WTC11 (cell line): ENCODE measurements at regions not wholly inside any gene's neighbourhood (a gene's known extent, or its start where the extent isn't known, plus 50 kb on each side); places are given as distances from the start of the nearest gene placed in this dataset.
A peak's percentile ranks its signal among the peaks of the same experiment; 100 is the strongest.

Experiments
- ATAC-seq: fragments of 200-7000 bp; cut with Tn5 transposase; 2 replicates; pipeline ENCODE4 v1.10.0; 2021; ENCODE audit warnings: mild to moderate bottlenecking, moderate library complexity
- CTCF ChIA-PET: fragments of 300-600 bp; sonication (Branson Sonifier 250); formaldehyde crosslinking; loops from one replicate; lab custom pipeline; 2021; ENCODE audit warnings: antibody characterized with exemption; lab: Charles Lee
- POLR2A ChIA-PET: fragments of 350-600 bp; sonication (Branson Sonifier 250); formaldehyde crosslinking; loops from one replicate; lab custom pipeline; 2021; ENCODE audit warnings: antibody characterized with exemption; lab: Charles Lee
- DNase-seq: peaks from one replicate; pipeline ENCODE4 v3.0.0; 2021; ENCODE audit warnings: low spot score
- H3K27ac Mint-ChIP-seq: 2 replicates; pipeline ENCODE4 v1.8.0; 2021; ENCODE audit warnings: mixed read lengths
- H3K27me3 Mint-ChIP-seq: 2 replicates; pipeline ENCODE4 v1.8.0; 2021; ENCODE audit warnings: low read depth, mild to moderate bottlenecking, moderate library complexity, mixed read lengths
- H3K36me3 Mint-ChIP-seq: 2 replicates; pipeline ENCODE4 v1.8.0; 2021; ENCODE audit warnings: mixed read lengths
- H3K4me1 Mint-ChIP-seq: 2 replicates; pipeline ENCODE4 v1.8.0; 2022; ENCODE audit warnings: mixed read lengths
- H3K4me3 Mint-ChIP-seq: 2 replicates; pipeline ENCODE4 v1.8.0; 2021; ENCODE audit warnings: mild to moderate bottlenecking, moderate library complexity, mixed read lengths
- H3K9me3 Mint-ChIP-seq: 2 replicates; pipeline ENCODE4 v1.8.0; 2021; ENCODE audit warnings: mixed read lengths
- ATF1 ChIP-seq: sonication (generic); formaldehyde crosslinking; IDR thresholded peaks from 2 replicates; pipeline ENCODE4 v1.8.1; 2023; ENCODE audit warnings: mild to moderate bottlenecking, moderate library complexity, missing genetic modification reagents
- JUN ChIP-seq: sonication (generic); formaldehyde crosslinking; IDR thresholded peaks from 2 replicates; pipeline ENCODE4 v1.8.0; 2023; ENCODE audit warnings: mild to moderate bottlenecking, missing genetic modification reagents
- KAT7 ChIP-seq: sonication (generic); formaldehyde crosslinking; IDR thresholded peaks from 2 replicates; pipeline ENCODE4 v1.8.1; 2023; ENCODE audit warnings: missing genetic modification reagents, mild to moderate bottlenecking, borderline replicate concordance
- MYBL2 ChIP-seq: sonication (generic); formaldehyde crosslinking; IDR thresholded peaks from 2 replicates; pipeline ENCODE4 v1.8.1; 2023; ENCODE audit warnings: mild to moderate bottlenecking, moderate library complexity, missing genetic modification reagents
- OVOL2 ChIP-seq: fragments of 250-450 bp; sonication (Bioruptor Pico); IDR thresholded peaks from 2 replicates; pipeline ENCODE4 v1.9.0; 2021; ENCODE audit warnings: mild to moderate bottlenecking, borderline replicate concordance
- PRRX2 ChIP-seq: fragments of 250-450 bp; sonication (Bioruptor Pico); IDR thresholded peaks from 2 replicates; pipeline ENCODE4 v1.8.0; 2021; ENCODE audit warnings: mild to moderate bottlenecking
- RELA ChIP-seq: sonication (generic); formaldehyde crosslinking; IDR thresholded peaks from 2 replicates; pipeline ENCODE4 v1.8.1; 2022; ENCODE audit warnings: missing genetic modification reagents, mild to moderate bottlenecking, borderline replicate concordance
- SMAD4 ChIP-seq: sonication (generic); formaldehyde crosslinking; IDR thresholded peaks from 2 replicates; pipeline ENCODE4 v1.8.0; 2022; ENCODE audit warnings: mild to moderate bottlenecking, missing genetic modification reagents
- SOX15 ChIP-seq: fragments of 250-450 bp; sonication (Bioruptor Pico); IDR thresholded peaks from 2 replicates; pipeline ENCODE4 v1.9.0; 2021; ENCODE audit warnings: mild to moderate bottlenecking
- TEAD1 ChIP-seq: sonication (generic); formaldehyde crosslinking; IDR thresholded peaks from 2 replicates; pipeline ENCODE4 v1.8.0; 2022; ENCODE audit warnings: mild to moderate bottlenecking, missing genetic modification reagents
- ZNF138 ChIP-seq: sonication (generic); formaldehyde crosslinking; conservative IDR thresholded peaks from 2 replicates; pipeline ENCODE4 v1.8.1; 2022; ENCODE audit warnings: mild to moderate bottlenecking, moderate library complexity, missing genetic modification reagents
- ZNF232 ChIP-seq: sonication (generic); formaldehyde crosslinking; IDR thresholded peaks from 2 replicates; pipeline ENCODE4 v1.8.0; 2022; ENCODE audit warnings: mild to moderate bottlenecking, missing genetic modification reagents
- ZNF416 ChIP-seq: fragments of 250-450 bp; sonication (Bioruptor Pico); IDR thresholded peaks from 2 replicates; pipeline ENCODE4 v1.9.0; 2021; ENCODE audit warnings: mild to moderate bottlenecking, inconsistent platforms
- ZNF423 ChIP-seq: fragments of 250-450 bp; sonication (Bioruptor Pico); IDR thresholded peaks from 2 replicates; pipeline ENCODE4 v2.1.2; 2022; ENCODE audit warnings: mild to moderate bottlenecking, moderate library complexity
- TF ChIP-seq, protein P1 (sequence below): sonication (generic); formaldehyde crosslinking; IDR thresholded peaks from 2 replicates; pipeline ENCODE4 v1.8.0; 2022; ENCODE audit warnings: mild to moderate bottlenecking, missing genetic modification reagents
- TF ChIP-seq, protein P2 (sequence below): sonication (generic); formaldehyde crosslinking; IDR thresholded peaks from 2 replicates; pipeline ENCODE4 v1.8.1; 2023; ENCODE audit warnings: mild to moderate bottlenecking, missing genetic modification reagents
- TF ChIP-seq, protein P3 (sequence below): fragments of 250-450 bp; sonication (Bioruptor Pico); IDR thresholded peaks from 2 replicates; pipeline ENCODE4 v1.9.0; 2021; ENCODE audit warnings: mild to moderate bottlenecking
- TF ChIP-seq, protein P4 (sequence below): sonication (generic); formaldehyde crosslinking; IDR thresholded peaks from 2 replicates; pipeline ENCODE4 v1.8.0; 2023; ENCODE audit warnings: missing genetic modification reagents, mild to moderate bottlenecking, borderline replicate concordance
- TF ChIP-seq, protein P5 (sequence below): sonication (generic); formaldehyde crosslinking; IDR thresholded peaks from 2 replicates; pipeline ENCODE4 v1.8.1; 2022; ENCODE audit warnings: mild to moderate bottlenecking, missing genetic modification reagents, moderate library complexity, borderline replicate concordance
- TF ChIP-seq, protein P6 (sequence below): fragments of 250-450 bp; sonication (Bioruptor Pico); IDR thresholded peaks from 2 replicates; pipeline ENCODE4 v1.8.0; 2021; ENCODE audit warnings: mild to moderate bottlenecking

DNA sequence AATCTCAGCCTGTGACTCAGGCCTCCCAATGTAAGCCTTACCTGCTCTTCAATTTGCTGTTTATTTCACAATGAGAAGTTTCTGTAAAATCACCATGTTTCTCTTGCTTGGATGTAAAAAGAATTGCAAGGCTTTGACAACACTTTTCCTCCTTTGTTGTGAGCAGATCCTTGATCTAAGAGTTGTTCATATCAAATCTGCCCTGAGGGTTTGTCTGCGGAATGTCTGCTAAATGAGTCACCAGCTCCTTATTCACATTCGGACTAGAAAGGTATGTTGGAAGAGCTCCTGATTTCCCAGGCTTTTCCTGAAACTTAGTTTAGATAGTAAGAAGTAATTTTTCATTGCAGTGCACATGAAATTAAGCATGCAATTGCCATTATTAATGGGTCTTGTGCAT, 268.2 kb upstream of the TCF4 start (continued):
- TF ChIP-seq, protein P1, sequence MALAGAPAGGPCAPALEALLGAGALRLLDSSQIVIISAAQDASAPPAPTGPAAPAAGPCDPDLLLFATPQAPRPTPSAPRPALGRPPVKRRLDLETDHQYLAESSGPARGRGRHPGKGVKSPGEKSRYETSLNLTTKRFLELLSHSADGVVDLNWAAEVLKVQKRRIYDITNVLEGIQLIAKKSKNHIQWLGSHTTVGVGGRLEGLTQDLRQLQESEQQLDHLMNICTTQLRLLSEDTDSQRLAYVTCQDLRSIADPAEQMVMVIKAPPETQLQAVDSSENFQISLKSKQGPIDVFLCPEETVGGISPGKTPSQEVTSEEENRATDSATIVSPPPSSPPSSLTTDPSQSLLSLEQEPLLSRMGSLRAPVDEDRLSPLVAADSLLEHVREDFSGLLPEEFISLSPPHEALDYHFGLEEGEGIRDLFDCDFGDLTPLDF (CRISPR knock-in tag) = no peak
- TF ChIP-seq, protein P2, sequence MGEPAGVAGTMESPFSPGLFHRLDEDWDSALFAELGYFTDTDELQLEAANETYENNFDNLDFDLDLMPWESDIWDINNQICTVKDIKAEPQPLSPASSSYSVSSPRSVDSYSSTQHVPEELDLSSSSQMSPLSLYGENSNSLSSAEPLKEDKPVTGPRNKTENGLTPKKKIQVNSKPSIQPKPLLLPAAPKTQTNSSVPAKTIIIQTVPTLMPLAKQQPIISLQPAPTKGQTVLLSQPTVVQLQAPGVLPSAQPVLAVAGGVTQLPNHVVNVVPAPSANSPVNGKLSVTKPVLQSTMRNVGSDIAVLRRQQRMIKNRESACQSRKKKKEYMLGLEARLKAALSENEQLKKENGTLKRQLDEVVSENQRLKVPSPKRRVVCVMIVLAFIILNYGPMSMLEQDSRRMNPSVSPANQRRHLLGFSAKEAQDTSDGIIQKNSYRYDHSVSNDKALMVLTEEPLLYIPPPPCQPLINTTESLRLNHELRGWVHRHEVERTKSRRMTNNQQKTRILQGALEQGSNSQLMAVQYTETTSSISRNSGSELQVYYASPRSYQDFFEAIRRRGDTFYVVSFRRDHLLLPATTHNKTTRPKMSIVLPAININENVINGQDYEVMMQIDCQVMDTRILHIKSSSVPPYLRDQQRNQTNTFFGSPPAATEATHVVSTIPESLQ (CRISPR knock-in tag) = no peak

DNA sequence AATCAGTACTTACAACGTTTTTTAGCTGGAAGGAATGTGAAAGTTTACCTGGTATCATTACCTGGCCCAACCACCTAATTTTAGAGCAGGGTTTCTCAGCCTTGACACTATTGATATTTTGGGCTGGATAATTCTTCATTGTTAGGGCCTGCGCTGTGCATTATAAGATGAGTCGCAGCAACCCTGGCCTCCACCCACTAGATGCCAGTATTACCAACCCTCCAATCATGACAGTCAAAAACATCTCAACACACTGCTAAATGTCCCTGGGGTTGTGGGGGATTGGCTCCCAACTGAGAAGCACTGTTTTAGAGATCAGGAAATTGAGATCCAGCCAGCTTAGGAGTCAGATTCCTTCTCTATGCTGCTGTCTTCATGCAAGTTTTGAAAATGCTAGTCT, 265.3 kb upstream of the TCF4 start:
- no peaks in the 10 kb centered on the region for H3K27me3 Mint-ChIP-seq
- no peak overlapping the region for H3K4me3 Mint-ChIP-seq
- H3K4me1 Mint-ChIP-seq = peaks cover 36% of the 10 kb centered on the region
- DNase-seq (no peak), ATAC-seq (peak; percentile 68)
- ChIA-PET POLR2A (no interaction called here), CTCF (no interaction called here)
- peaks cover 13% of the 10 kb centered on the region for H3K9me3 Mint-ChIP-seq
- H3K36me3 Mint-ChIP-seq = 0 out of 2 replicates have a peak, but pooled peaks cover 4% of the 10 kb centered on the region
- H3K27ac Mint-ChIP-seq = no peak overlapping the region
- TF ChIP-seq, protein P3, sequence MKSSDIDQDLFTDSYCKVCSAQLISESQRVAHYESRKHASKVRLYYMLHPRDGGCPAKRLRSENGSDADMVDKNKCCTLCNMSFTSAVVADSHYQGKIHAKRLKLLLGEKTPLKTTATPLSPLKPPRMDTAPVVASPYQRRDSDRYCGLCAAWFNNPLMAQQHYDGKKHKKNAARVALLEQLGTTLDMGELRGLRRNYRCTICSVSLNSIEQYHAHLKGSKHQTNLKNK (CRISPR knock-in tag) = no peak
- TF ChIP-seq ZNF232 (no peak), RELA (CRISPR knock-in tag) (no peak), ZNF423 (CRISPR knock-in tag) (no peak), ATF1 (CRISPR knock-in tag) (no peak), MYBL2 (CRISPR knock-in tag) (no peak), SMAD4 (no peak), OVOL2 (no peak), KAT7 (no peak)

DNA sequence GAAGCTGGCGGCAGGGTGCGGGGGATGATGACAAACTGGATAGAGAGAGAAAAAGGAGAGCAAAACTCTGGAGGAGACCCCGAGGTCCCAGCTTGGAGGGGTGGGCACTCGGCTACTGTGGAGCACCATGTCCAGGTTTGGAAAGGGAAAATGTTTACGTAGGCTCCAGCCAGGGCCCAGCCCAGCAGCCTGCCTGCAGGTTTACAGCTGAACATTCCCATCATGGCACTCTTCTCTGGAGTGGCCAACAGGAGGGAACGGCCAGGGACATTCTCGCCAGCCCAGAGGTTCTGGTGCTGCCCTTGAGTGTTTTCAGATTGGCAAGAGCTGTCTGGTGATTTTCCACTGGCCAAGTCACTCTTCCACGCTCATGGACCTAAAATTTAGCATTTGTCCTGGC, 262.9 kb upstream of the TCF4 start:
- peaks cover 13% of the 10 kb centered on the region for H3K4me1 Mint-ChIP-seq
- no peak for TF ChIP-seq ZNF416 (CRISPR knock-in tag)
- no peak for TF ChIP-seq TEAD1 (CRISPR knock-in tag)
- TF ChIP-seq, protein P4, sequence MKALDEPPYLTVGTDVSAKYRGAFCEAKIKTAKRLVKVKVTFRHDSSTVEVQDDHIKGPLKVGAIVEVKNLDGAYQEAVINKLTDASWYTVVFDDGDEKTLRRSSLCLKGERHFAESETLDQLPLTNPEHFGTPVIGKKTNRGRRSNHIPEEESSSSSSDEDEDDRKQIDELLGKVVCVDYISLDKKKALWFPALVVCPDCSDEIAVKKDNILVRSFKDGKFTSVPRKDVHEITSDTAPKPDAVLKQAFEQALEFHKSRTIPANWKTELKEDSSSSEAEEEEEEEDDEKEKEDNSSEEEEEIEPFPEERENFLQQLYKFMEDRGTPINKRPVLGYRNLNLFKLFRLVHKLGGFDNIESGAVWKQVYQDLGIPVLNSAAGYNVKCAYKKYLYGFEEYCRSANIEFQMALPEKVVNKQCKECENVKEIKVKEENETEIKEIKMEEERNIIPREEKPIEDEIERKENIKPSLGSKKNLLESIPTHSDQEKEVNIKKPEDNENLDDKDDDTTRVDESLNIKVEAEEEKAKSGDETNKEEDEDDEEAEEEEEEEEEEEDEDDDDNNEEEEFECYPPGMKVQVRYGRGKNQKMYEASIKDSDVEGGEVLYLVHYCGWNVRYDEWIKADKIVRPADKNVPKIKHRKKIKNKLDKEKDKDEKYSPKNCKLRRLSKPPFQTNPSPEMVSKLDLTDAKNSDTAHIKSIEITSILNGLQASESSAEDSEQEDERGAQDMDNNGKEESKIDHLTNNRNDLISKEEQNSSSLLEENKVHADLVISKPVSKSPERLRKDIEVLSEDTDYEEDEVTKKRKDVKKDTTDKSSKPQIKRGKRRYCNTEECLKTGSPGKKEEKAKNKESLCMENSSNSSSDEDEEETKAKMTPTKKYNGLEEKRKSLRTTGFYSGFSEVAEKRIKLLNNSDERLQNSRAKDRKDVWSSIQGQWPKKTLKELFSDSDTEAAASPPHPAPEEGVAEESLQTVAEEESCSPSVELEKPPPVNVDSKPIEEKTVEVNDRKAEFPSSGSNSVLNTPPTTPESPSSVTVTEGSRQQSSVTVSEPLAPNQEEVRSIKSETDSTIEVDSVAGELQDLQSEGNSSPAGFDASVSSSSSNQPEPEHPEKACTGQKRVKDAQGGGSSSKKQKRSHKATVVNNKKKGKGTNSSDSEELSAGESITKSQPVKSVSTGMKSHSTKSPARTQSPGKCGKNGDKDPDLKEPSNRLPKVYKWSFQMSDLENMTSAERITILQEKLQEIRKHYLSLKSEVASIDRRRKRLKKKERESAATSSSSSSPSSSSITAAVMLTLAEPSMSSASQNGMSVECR (CRISPR knock-in tag) = no peak
- TF ChIP-seq ZNF138 = no peak
- no peak for TF ChIP-seq SOX15
- no peak for TF ChIP-seq ZNF232
- no peak for TF ChIP-seq PRRX2 (CRISPR knock-in tag)
- no peak for TF ChIP-seq JUN (CRISPR knock-in tag)
- TF ChIP-seq, protein P5, sequence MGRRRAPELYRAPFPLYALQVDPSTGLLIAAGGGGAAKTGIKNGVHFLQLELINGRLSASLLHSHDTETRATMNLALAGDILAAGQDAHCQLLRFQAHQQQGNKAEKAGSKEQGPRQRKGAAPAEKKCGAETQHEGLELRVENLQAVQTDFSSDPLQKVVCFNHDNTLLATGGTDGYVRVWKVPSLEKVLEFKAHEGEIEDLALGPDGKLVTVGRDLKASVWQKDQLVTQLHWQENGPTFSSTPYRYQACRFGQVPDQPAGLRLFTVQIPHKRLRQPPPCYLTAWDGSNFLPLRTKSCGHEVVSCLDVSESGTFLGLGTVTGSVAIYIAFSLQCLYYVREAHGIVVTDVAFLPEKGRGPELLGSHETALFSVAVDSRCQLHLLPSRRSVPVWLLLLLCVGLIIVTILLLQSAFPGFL (CRISPR knock-in tag) = no peak
- TF ChIP-seq, protein P6, sequence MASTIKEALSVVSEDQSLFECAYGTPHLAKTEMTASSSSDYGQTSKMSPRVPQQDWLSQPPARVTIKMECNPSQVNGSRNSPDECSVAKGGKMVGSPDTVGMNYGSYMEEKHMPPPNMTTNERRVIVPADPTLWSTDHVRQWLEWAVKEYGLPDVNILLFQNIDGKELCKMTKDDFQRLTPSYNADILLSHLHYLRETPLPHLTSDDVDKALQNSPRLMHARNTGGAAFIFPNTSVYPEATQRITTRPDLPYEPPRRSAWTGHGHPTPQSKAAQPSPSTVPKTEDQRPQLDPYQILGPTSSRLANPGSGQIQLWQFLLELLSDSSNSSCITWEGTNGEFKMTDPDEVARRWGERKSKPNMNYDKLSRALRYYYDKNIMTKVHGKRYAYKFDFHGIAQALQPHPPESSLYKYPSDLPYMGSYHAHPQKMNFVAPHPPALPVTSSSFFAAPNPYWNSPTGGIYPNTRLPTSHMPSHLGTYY (CRISPR knock-in tag) = no peak
- H3K36me3 Mint-ChIP-seq = 0 out of 2 replicates have a peak, but pooled peaks cover 4% of the 10 kb centered on the region
- DNase-seq (no peak), ATAC-seq (no peak)
- H3K4me3 Mint-ChIP-seq = no peak overlapping the region
- no peaks in the 10 kb centered on the region for H3K27me3 Mint-ChIP-seq
- ChIA-PET CTCF (interaction anchor here (1.1 kb wide), 1 partner anchor 10 kb away, joined by 3 read pairs; no protein-coding TSS in a partner anchor), POLR2A (no interaction called here)
- peaks cover 13% of the 10 kb centered on the region for H3K9me3 Mint-ChIP-seq
- H3K27ac Mint-ChIP-seq = 0 out of 2 replicates have a peak overlapping the region, but pooled peaks have one; percentile 13
